ENCODE measurements at regions not wholly inside any gene's neighbourhood (a gene's known extent, or its start where the extent isn't known, plus 50 kb on each side); places are given as distances from the start of the nearest gene placed in this dataset.

DNA sequence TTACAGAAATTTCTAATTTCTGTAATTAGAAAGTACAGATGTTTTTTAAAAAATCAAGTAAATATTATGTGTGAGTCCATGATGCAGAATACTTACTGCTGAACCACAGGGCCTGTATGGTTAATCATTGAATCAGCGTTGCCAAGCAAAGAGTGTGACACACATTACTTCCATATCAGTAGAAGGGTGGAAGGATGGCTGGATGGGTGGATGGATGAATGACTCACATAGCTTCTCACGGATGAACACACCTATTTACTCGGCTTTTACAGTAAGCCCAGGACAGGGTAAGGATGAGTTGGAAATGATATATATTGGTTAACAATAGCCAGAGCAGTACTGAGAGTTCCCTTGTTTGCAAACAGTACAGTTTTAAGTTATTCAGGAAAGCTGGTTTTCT is 495.9 kb upstream of the RBFOX1 start:
- no peak for DNase-seq
- H3K27me3 Mint-ChIP-seq (ENCODE audit: low read depth), result no peaks in the 10 kb centered on the region
- ATAC-seq (replicated peaks in 1 of 2), result no peak
- H3K27ac Mint-ChIP-seq, result no peak overlapping the region
- peaks cover 9 to 17% of the 10 kb centered on the region in 2 donors for H3K9me3 Mint-ChIP-seq
- peaks cover 2 to 3% of the 10 kb centered on the region in 2 donors for H3K36me3 Mint-ChIP-seq (ENCODE audit: insufficient read depth in 2 of 2)
- H3K4me3 Mint-ChIP-seq, result no peak overlapping the region
- H3K4me1 Mint-ChIP-seq (ENCODE audit: low read depth), result no peaks in the 10 kb centered on the region

DNA sequence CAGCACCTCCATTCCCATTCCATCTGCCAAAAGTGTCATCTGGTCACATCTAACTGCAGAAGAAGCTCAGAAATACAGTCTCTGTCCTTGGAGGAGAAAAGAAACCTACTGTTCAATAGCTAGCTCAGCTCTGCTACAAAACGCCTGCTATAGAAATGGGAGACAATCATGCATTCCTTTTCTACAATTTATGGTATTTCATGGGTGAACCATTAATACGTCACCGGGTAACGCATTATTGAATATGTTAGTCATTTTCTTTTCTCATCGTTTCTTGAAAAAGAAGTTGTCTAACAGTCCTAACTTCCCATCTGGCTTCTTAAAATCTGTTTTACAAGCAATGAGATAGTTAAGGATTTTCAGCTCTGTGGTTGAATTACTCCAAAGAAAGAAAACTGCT is 496.7 kb upstream of the RBFOX1 start:
- H3K9me3 Mint-ChIP-seq, result peaks cover 8 to 17% of the 10 kb centered on the region in 2 donors
- H3K4me1 Mint-ChIP-seq (ENCODE audit: low read depth), result no peaks in the 10 kb centered on the region
- no peak overlapping the region for H3K27ac Mint-ChIP-seq
- H3K36me3 Mint-ChIP-seq (ENCODE audit: insufficient read depth in 2 of 2), result peaks cover 2 to 3% of the 10 kb centered on the region in 2 donors
- no peak for DNase-seq
- H3K4me3 Mint-ChIP-seq, result no peak overlapping the region
- no peak for ATAC-seq (replicated peaks in 1 of 2)
- H3K27me3 Mint-ChIP-seq (ENCODE audit: low read depth), result no peaks in the 10 kb centered on the region

DNA sequence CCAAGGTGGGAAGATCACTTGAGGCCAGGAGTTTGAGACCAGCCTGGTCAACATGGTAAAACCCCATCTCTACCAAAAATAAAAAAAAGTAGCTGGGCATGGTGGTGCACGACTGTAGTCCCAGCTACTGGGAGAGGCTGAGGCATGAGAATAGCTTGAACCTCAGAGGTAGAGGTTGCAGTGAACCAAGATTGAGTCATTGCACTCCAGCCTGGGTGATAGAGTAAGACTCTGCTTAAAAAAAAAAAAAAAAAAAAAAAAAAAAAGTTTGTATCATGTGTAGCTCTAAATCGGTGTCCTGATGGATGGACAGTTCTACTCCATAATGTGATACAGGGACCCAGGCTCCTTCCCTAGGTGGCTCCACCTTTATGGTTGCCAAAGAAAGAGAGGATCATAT is 497.1 kb upstream of the RBFOX1 start:
- no peak for ATAC-seq (replicated peaks in 1 of 2)
- DNase-seq, result no peak
- Mint-ChIP-seq H3K4me3 (no peak overlapping the region), H3K36me3 (ENCODE audit: insufficient read depth in 2 of 2) (peaks cover 2 to 3% of the 10 kb centered on the region in 2 donors), H3K9me3 (peaks cover 8 to 17% of the 10 kb centered on the region in 2 donors), H3K4me1 (ENCODE audit: low read depth) (no peaks in the 10 kb centered on the region), H3K27ac (no peak overlapping the region), H3K27me3 (ENCODE audit: low read depth) (no peaks in the 10 kb centered on the region)

DNA sequence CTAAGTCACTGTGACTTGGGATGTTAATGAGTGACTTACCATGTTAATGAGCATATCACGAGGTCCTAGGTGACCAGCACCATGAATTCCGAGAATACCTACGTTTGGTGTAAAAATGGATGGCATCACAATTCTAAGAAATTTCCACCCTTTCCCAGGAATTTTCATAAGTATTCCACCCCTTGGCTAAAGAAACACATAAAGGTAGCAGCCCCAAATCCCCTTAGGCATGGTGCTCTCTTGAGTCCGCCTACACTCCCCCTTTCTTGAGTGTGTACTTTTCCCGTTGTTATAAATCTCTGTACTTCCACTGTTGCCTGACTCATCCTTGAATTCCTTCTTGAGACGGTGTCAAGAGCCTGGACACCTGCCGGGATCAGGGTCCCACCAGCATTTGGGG is 504.0 kb upstream of the RBFOX1 start:
- H3K36me3 Mint-ChIP-seq (ENCODE audit: insufficient read depth in 2 of 2), result peaks cover 2 to 4% of the 10 kb centered on the region in 2 donors
- no peak overlapping the region for H3K4me3 Mint-ChIP-seq
- DNase-seq, result no peak
- no peaks in the 10 kb centered on the region for H3K4me1 Mint-ChIP-seq (ENCODE audit: low read depth)
- H3K9me3 Mint-ChIP-seq, result peaks cover 9 to 12% of the 10 kb centered on the region in 2 donors
- H3K27me3 Mint-ChIP-seq (ENCODE audit: low read depth), result no peaks in the 10 kb centered on the region
- ATAC-seq (replicated peaks in 1 of 2), result no peak
- H3K27ac Mint-ChIP-seq, result no peak overlapping the region

DNA sequence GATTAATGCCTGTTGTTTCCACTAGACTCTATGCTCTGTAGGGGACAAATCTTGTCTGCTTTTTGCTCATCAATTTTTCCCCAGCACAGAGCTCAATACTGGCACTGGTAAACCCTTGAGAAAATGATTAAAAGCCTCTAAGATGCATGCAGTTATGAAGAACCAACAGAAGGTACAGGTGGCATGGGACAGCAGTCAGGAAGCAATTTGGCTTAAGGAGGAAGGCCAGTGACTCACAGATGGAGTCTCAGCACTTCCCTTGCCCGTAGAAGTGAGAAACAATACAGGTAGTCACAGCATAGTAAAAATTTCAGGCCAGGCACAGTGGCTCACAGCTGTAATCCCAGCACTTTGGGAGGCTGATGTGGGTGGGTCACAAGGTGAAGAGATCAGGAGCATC is 504.7 kb upstream of the RBFOX1 start:
- H3K9me3 Mint-ChIP-seq, result peaks cover 6 to 9% of the 10 kb centered on the region in 2 donors
- no peak for ATAC-seq (replicated peaks in 1 of 2)
- no peaks in the 10 kb centered on the region for H3K27me3 Mint-ChIP-seq (ENCODE audit: low read depth)
- no peak overlapping the region for H3K27ac Mint-ChIP-seq
- peaks cover 0 to 1% of the 10 kb centered on the region in 2 donors for H3K36me3 Mint-ChIP-seq (ENCODE audit: insufficient read depth in 2 of 2)
- no peak for DNase-seq
- no peak overlapping the region for H3K4me3 Mint-ChIP-seq
- no peaks in the 10 kb centered on the region for H3K4me1 Mint-ChIP-seq (ENCODE audit: low read depth)

DNA sequence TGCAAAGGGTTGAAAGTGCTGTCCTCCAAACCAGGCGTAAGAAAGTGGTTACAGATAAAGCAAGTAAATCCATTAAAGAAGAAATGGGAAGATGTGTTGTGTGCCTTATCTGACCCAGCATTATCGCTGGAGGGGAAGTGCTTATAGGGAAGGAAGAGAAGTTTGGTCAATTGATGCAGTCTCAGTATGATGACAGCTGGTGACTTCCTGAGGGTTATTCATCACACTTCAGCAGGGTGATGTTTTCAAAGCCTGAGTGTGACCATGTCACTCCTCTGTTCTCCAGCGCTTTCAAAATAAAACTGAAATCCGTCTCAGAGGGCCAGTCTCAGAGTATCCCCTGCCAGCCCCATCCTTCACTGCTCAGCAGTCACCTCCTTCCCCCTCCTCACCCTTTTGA is 505.4 kb upstream of the RBFOX1 start:
- Mint-ChIP-seq H3K4me1 (ENCODE audit: low read depth) (no peaks in the 10 kb centered on the region), H3K9me3 (peaks cover 6 to 9% of the 10 kb centered on the region in 2 donors), H3K27ac (no peak overlapping the region), H3K4me3 (no peak overlapping the region), H3K36me3 (ENCODE audit: insufficient read depth in 2 of 2) (peaks cover 0 to 1% of the 10 kb centered on the region in 2 donors), H3K27me3 (ENCODE audit: low read depth) (no peaks in the 10 kb centered on the region)
- ATAC-seq (replicated peaks in 1 of 2) (no peak), DNase-seq (no peak)

DNA sequence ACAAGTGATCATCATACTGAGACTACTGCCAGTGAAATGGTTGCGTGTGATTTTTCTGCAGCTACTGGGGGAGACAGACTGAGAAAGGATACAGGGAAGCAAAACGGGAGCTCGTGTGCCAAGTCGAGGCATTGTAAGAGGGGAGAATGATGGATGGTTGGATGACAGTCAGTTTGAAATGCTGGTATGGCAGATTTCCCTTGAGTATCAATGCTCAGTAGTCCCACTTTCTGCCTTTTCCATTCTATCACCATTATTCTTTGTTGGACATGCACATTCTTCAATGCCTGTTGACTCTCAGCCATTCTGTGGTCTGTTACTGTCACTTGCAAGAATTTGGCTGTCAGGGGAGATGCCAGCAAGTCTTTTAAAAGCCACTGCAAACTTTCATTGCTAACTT is 510.6 kb upstream of the RBFOX1 start:
- H3K27me3 Mint-ChIP-seq (ENCODE audit: low read depth), result no peaks in the 10 kb centered on the region
- H3K36me3 Mint-ChIP-seq (ENCODE audit: insufficient read depth in 2 of 2), result peaks cover 0 to 1% of the 10 kb centered on the region in 2 donors
- ATAC-seq (replicated peaks in 1 of 2) (no peak), DNase-seq (no peak)
- no peaks in the 10 kb centered on the region for H3K4me1 Mint-ChIP-seq (ENCODE audit: low read depth)
- H3K27ac Mint-ChIP-seq, result no peak overlapping the region
- peaks cover 13% of the 10 kb centered on the region in 2 donors for H3K9me3 Mint-ChIP-seq
- no peak overlapping the region for H3K4me3 Mint-ChIP-seq

DNA sequence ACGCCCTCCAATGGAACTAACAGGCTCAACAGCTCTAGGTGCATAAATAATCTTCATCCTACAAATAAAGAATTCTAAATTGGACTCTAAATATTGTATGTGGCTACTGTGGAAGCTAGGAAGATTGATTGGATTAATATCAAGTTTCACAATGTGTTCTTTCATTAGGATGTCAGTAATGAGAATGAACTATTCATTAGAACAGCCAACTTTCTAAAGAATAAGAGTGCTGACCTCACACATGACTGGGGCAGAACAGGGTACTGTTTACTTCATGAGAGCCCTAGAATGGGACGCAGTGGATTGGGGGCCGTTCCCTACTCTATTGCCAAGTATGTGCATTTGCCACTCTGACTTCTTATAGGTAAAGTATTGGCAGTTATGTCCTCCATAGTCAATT is 528.2 kb upstream of the RBFOX1 start:
- DNase-seq (no peak), ATAC-seq (replicated peaks in 1 of 2) (no peak)
- Mint-ChIP-seq H3K9me3 (peaks cover 4 to 8% of the 10 kb centered on the region in 2 donors), H3K4me1 (ENCODE audit: low read depth) (no peaks in the 10 kb centered on the region), H3K27ac (no peak overlapping the region), H3K36me3 (ENCODE audit: insufficient read depth in 2 of 2) (peaks cover 0 to 2% of the 10 kb centered on the region in 2 donors), H3K27me3 (ENCODE audit: low read depth) (no peaks in the 10 kb centered on the region), H3K4me3 (no peak overlapping the region)

DNA sequence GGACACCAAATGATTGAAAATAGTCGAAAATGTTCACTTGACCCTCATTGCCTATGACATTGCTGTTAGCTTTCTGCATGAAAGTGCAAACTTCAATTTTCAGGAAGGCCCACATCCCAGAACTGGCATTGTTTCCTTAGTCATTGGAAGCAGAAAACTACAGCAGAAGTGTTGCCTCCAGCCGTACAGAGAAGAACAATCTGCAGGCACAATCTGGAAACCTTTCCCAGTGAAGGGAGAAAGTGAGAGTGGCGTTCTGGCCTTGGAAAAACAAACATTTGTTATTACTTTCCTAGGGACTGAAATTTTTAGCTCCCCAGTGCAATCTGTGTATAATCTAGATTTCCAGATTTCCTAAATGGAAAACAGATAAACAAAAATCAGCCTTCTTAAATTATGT is 529.5 kb upstream of the RBFOX1 start:
- no peaks in the 10 kb centered on the region for H3K4me1 Mint-ChIP-seq (ENCODE audit: low read depth)
- no peaks in the 10 kb centered on the region for H3K27me3 Mint-ChIP-seq (ENCODE audit: low read depth)
- DNase-seq, result no peak
- H3K4me3 Mint-ChIP-seq, result no peak overlapping the region
- H3K36me3 Mint-ChIP-seq (ENCODE audit: insufficient read depth in 2 of 2), result peaks cover 0 to 2% of the 10 kb centered on the region in 2 donors
- H3K27ac Mint-ChIP-seq, result no peak overlapping the region
- peaks cover 6% of the 10 kb centered on the region in 2 donors for H3K9me3 Mint-ChIP-seq
- ATAC-seq (replicated peaks in 1 of 2), result no peak

DNA sequence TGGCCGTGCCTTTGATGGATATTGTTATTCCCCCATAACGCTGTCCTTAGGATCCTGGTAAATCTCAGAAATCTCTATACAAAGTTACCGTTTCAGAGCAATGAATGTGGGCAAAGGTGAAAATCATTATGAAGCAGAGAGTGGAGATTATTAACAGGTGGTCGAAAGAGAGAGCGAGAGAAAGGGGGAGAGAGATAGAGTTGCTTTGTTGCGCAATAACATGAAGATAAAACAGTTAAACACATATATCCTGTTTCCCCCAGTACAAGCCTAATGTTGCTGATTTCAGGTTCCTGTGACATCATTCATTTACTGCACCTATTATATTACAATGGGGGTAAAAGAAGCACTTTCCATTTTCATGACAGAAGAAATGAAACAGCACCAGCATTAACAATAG is 535.4 kb upstream of the RBFOX1 start:
- H3K4me3 Mint-ChIP-seq, result no peak overlapping the region
- ATAC-seq (replicated peaks in 1 of 2) (no peak), DNase-seq (no peak)
- H3K27me3 Mint-ChIP-seq (ENCODE audit: low read depth), result no peaks in the 10 kb centered on the region
- H3K36me3 Mint-ChIP-seq (ENCODE audit: insufficient read depth in 2 of 2), result peaks cover 0 to 2% of the 10 kb centered on the region in 2 donors
- peaks cover 7% of the 10 kb centered on the region in 2 donors for H3K9me3 Mint-ChIP-seq
- no peak overlapping the region for H3K27ac Mint-ChIP-seq
- H3K4me1 Mint-ChIP-seq (ENCODE audit: low read depth), result no peaks in the 10 kb centered on the region

DNA sequence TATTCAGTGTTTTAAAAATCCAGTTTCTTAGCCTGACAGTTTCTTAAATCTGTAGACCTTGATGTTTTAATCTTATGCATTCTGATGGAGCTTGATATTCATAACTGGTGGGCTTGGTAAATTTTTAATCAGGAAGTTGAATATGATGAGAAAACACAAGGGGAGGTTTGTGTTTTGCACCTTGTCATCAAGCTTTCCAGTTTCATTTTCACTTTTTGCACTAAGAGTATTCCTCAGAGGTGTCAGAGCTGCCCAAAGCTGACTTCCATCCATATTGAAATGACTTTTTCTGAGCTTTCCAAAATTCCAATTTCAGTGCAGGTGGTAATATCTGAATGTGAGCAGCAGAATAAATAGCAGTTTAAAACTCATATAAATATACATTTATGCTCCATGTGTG is 555.0 kb upstream of the RBFOX1 start:
- no peaks in the 10 kb centered on the region for H3K27me3 Mint-ChIP-seq (ENCODE audit: low read depth)
- no peaks in the 10 kb centered on the region for H3K36me3 Mint-ChIP-seq (ENCODE audit: insufficient read depth in 2 of 2)
- peak overlapping the region in 1 of 2 donors; percentile 15 for H3K4me3 Mint-ChIP-seq
- DNase-seq, result no peak
- no peak for ATAC-seq (replicated peaks in 1 of 2)
- peaks cover 5% of the 10 kb centered on the region in 2 donors for H3K9me3 Mint-ChIP-seq
- no peaks in the 10 kb centered on the region for H3K4me1 Mint-ChIP-seq (ENCODE audit: low read depth)
- H3K27ac Mint-ChIP-seq, result no peak overlapping the region

DNA sequence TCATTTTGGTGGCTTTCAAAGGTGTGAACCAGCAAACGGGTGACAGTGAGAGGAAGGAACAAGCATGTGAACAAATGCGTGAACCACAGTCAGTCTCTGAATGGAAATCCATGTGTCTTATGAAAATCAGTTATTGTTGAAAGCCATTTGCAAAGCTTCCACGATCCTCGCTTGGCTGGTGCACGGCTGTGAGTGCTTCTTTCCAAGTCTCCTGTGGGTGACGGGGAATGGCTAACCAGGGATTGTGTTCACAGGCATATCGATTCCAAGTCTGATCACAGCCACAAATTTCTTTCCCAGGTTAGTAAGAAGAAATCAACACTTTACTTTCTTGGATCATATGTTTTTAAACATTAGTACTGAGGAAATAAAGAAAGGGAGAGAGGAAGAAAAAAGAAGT is 556.9 kb upstream of the RBFOX1 start:
- no peaks in the 10 kb centered on the region for H3K4me1 Mint-ChIP-seq (ENCODE audit: low read depth)
- peaks cover 3% of the 10 kb centered on the region in 2 donors for H3K9me3 Mint-ChIP-seq
- H3K27me3 Mint-ChIP-seq (ENCODE audit: low read depth), result no peaks in the 10 kb centered on the region
- H3K27ac Mint-ChIP-seq, result no peak overlapping the region
- no peaks in the 10 kb centered on the region for H3K36me3 Mint-ChIP-seq (ENCODE audit: insufficient read depth in 2 of 2)
- DNase-seq (no peak), ATAC-seq (replicated peaks in 1 of 2) (no peak)
- no peak overlapping the region for H3K4me3 Mint-ChIP-seq

DNA sequence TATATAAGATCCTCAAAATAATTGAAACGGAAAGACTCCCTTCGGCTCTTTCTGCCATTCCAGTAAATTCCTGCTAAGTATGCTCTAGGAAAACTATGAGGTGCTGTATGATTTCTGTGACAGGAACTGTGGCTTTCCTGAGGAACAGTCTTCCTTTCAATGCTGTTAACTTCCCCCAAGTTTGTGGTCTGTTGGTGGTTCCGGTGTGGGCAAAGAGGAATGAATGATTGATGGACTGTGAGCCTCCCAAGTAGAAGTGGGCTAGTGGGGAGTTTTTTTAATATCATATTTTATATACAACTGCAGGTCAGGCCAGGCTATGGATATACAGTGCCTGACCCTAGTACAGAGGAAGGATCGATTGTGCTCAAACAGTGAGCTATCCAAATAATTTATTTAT is 560.7 kb upstream of the RBFOX1 start:
- H3K4me3 Mint-ChIP-seq, result no peak overlapping the region
- H3K9me3 Mint-ChIP-seq, result peaks cover 0 to 2% of the 10 kb centered on the region in 2 donors
- H3K27ac Mint-ChIP-seq, result no peak overlapping the region
- no peaks in the 10 kb centered on the region for H3K27me3 Mint-ChIP-seq (ENCODE audit: low read depth)
- H3K4me1 Mint-ChIP-seq (ENCODE audit: low read depth), result no peaks in the 10 kb centered on the region
- DNase-seq (no peak), ATAC-seq (replicated peaks in 1 of 2) (no peak)
- no peaks in the 10 kb centered on the region for H3K36me3 Mint-ChIP-seq (ENCODE audit: insufficient read depth in 2 of 2)

DNA sequence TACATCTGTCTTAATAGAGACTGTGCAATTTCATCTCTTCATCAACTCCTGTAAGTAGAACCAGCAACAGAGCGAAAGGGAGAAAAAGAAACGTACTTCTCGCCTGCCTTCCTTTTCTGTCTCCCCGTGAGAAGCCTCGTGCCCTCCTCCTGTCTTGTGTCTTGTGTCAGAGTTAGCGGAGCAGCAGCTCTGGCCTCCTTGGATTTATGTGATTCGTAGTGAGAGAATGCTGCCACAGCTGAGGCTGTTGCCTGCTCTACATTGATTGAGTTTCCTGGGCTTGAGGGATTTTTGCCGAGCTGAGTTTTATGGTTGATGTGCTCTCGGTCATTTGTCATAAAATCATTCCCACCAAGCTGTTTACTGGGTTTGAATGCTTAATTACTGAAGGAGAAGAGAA is 579.1 kb upstream of the RBFOX1 start:
- Mint-ChIP-seq H3K27ac (no peak overlapping the region), H3K9me3 (peaks cover 3 to 8% of the 10 kb centered on the region in 2 donors), H3K4me3 (no peak overlapping the region), H3K4me1 (ENCODE audit: low read depth) (no peaks in the 10 kb centered on the region), H3K27me3 (ENCODE audit: low read depth) (no peaks in the 10 kb centered on the region), H3K36me3 (ENCODE audit: insufficient read depth in 2 of 2) (no peaks in the 10 kb centered on the region)
- no peak for DNase-seq
- ATAC-seq (replicated peaks in 1 of 2), result no peak
